NAMALWA (cell line): ENCODE measurements at regions not wholly inside any gene's neighbourhood (a gene's known extent, or its start where the extent isn't known, plus 50 kb on each side); places are given as distances from the start of the nearest gene placed in this dataset.
A peak's percentile ranks its signal among the peaks of the same experiment; 100 is the strongest.
"Not testable (repeated sequence)": the region's sequence is repeated elsewhere in the genome, so short reads cannot be mapped to it uniquely, and the experiment has no call there.

Experiments used
- DNase-seq: peaks from one replicate; pipeline ENCODE4 v3.0.0-alpha.2; 2015; ENCODE audit warnings: low spot score

- no peak for DNase-seq
These were observed 473.3 kb upstream of the PLXNA2 start for GRCh38 chr1:208717525-208717924.

- DNase-seq: no peak
These were observed 478.4 kb upstream of the PLXNA2 start for GRCh38 chr1:208722592-208722991.

DNA sequence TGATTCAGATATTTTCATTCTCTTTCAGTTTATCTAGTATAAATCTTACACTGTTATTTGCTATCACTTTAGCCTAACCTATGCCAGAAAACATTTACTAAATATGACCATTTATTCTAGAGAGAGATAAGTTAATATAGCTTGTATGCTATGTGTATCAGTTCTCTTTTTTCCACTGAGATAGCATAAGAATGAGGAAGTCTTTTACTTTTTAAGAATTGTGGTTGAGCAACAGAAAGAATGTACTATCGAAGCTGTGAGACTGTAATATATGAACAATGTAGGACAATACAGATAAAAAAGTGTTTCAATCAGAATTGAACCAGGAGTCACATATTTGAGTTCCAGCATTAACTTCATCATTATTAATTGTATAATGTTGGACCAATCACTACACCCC lies 479.9 kb upstream of the PLXNA2 start:
- no peak for DNase-seq

DNA sequence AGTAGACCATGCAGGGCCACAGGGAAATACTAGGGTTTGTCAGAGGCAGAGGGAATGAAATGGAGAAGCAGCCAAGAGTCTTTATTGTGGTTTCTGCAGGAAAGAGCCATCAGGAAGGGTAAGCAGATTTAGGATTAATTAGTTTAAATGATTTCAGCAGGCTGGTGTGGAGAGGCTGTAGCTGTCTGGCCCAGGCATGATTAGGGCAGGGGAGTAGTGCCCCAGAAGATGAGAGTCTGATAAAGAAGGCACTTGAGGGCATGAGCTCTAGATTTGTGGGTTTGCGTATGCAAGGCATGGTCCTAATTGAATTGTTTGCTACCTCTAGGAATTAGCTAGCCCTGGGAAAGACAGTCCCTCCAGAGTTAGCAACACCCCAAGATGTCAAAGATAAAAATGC lies 484.6 kb upstream of the PLXNA2 start:
- DNase-seq: no peak

GRCh38 chr1:208731981-208732821 lies 488.0 kb upstream of the PLXNA2 start:
- DNase-seq: peak; percentile 40

- no peak for DNase-seq
These were observed 493.0 kb upstream of the PLXNA2 start for GRCh38 chr1:208737161-208737560.

DNA sequence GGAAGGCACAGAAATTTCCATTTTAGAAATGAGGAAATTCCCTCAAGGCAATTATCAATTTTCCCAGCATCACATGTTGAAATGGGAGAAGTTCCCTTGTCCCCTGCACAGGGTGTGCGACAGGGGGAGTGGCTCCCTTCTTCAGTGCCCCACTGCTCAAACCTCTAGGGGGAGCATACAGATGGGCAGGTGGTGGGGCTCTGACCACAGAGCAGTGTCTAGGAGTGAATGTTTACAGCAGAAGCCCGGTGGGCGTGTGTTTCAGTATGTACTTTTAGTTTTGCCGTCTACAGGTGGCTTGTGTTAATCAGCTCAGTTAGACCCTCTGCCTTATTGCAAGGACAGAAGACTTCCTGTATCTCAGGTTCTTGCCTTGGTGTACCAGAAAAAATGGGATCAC lies 493.7 kb upstream of the PLXNA2 start:
- peak; percentile 25 for DNase-seq

DNA sequence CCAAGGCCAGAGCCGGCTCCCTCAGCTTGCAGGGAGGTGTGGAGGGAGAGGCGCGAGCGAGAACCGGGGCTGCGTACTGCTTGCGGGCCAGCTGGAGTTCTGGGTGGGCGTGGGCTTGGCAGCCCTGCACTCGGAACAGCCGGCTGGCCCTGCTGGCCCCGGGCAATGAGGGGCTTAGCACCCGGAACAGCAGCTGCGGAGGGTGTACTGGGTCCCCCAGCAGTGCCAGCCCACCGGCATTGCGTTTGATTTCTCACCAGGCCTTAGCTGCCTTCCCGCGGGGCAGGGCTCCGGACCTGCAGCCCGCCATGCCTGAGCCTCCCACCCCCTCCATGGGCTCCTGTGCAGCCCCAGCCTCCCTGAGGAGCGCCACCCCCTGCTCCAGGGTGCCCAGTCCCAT lies 495.5 kb upstream of the PLXNA2 start:
- not testable (repeated sequence) for DNase-seq

DNA sequence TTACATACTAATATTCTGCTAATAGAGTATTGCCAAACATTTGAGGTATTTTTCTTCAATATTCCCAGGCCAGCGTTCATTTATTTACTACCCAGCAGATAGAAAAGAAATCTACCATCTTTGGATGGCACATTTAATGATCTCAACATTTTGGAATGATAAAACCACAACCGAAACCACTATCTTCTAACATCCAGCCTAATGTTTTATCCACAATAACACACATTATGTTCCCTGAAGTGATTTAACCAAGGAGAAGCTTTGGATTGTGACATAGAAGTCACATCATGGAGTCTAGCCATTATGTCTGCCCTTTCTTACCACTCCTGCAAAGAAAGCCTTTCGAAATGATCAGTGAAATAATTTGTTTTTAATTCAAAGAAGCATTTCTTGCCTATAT lies 497.1 kb upstream of the PLXNA2 start:
- DNase-seq: no peak

- no peak for DNase-seq
These were observed 499.2 kb upstream of the PLXNA2 start for GRCh38 chr1:208743361-208743760.

GRCh38 chr1:208747979-208748378 lies 503.8 kb upstream of the PLXNA2 start:
- no peak for DNase-seq

DNA sequence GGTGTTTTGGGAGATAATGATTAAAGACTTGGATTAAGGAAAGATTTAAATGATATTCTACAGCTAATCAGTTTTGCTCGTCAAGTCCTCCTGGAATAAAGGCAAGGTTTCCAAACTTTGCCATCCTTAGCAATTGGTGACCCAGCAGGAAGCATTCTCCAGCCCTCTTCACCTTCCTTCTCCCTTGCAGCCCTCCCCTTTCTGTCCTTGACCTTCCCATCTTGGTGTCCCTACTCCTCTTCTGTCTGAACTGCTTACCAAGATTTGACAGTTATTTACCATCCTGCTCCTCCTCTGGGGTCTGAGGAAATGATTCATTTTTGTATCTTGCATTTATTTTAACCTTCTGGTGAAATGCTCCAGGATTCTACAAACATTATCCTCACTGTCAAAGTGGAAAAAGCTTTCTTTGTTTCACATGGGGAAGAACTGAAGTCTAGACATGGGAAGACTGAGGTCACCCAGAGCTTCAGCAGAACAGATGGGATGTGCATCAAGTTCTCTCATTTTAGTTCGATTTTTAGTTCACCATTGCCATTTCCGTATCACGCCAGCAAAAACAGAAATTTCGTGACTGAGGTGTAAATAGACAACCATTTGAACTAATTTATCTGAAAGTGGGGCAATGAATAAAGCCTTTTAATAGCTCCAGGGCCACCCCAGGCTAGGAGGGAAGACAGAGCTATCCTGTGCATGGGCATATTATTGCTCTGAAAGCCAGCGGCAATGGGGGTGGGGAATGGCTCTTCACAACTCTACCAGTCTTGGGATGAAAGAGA lies 504.4 kb upstream of the PLXNA2 start:
- no peak for DNase-seq

GRCh38 chr1:208756339-208756981 lies 512.3 kb upstream of the PLXNA2 start:
- no peak for DNase-seq

DNA sequence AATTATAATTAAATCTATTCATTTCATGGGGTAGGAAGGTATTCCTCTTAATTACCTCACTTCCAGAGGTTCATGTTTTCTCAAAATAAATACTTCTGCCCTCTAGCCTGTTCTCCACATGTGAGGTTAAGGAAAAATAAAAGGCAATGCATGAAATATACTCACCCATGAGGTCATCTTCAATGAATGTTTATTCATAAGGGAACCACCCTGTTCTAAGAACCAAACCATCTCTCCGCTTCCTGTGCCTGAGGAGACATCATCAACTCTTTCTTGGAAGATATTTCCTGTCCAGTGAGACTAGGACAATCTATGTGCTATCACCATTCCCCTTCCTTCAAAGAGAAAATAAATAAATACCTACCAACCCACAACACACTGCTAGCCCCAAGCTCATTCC lies 513.7 kb upstream of the PLXNA2 start:
- DNase-seq: no peak

GRCh38 chr1:208759255-208759654 lies 515.1 kb upstream of the PLXNA2 start:
- DNase-seq: no peak

GRCh38 chr1:208763971-208764370 lies 519.8 kb upstream of the PLXNA2 start:
- DNase-seq: no peak

- no peak for DNase-seq
These were observed 522.6 kb upstream of the PLXNA2 start for GRCh38 chr1:208766832-208767231.

GRCh38 chr1:208767816-208768215 lies 523.6 kb upstream of the PLXNA2 start:
- no peak for DNase-seq

DNA sequence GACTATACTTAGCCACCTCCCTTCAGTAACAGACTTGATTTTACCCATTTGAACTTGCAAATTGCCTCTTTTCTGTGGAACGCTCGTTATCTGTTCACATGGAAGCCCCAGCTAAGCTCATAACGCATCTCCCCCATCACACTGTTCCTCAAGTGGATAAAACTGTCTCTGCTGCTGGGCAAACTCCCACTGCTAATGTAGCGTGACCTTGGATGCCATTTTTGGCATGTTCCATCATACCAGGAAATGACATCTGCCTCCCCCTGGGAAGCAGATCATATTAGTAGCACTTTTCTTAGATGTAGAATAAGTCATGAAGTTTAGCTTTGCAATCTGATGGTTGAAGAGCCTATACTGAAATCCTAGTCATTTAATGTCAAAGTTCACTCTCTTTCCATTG lies 528.7 kb upstream of the PLXNA2 start:
- no peak for DNase-seq

- no peak for DNase-seq
These were observed 531.7 kb upstream of the PLXNA2 start for GRCh38 chr1:208775841-208776240.

GRCh38 chr1:208778417-208778816 lies 534.2 kb upstream of the PLXNA2 start:
- no peak for DNase-seq

DNA sequence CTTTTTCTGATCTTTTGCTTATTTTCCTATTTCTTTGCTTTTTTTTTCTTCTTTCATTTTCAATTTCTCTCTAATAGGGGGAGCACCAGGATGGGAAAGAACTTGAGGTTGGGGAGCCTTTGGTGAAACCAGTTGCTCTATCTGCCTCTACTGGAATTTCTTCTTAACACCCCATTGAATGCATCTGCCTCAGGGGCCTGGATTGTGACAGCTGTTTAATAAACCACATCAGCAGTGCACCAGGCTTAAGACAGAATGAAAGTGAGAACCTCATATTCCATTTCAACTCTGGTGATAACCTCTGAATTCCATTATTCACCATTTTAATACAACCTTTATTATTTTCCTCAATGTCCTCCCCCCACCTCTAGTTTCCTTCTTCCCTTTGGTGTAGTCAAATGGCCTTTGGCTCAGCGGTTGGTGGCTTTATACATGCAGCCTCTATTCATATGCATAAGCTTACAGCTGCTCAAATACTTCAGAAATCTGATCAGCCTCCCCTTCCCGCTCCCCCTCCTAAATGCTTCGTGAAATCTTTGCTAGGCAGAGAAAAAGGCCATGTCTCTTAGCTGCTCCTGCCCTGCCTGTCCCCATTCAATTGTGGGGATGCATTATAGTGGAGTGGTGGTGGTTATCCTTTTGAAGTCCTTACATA lies 537.3 kb upstream of the PLXNA2 start:
- DNase-seq: no peak
